ENCODE measurements at regions not wholly inside any gene's neighbourhood (a gene's known extent, or its start where the extent isn't known, plus 50 kb on each side); places are given as distances from the start of the nearest gene placed in this dataset.

DNA sequence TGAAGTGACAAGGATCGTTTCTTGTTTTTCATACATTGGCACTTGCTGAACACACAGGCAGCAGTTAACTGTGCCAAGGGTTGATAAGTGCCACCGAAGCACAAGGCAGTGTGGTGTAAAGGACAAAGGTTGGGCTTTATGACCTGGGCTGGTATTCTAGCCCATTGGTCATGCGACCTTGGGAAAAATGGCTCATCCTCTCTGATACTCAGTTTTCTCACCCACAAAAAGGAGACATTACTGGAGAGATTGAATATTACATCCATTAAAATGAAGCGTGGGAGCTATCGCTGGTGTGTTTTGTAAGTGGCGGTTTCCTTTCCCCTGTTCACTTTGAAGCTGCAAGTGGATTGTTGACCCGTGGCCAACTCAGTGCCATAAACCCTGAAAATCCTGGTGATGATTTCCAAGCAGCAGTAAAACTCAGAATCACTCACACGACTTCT, 216.9 kb downstream of the HAPSTR1 start:
- no peak for DNase-seq

DNA sequence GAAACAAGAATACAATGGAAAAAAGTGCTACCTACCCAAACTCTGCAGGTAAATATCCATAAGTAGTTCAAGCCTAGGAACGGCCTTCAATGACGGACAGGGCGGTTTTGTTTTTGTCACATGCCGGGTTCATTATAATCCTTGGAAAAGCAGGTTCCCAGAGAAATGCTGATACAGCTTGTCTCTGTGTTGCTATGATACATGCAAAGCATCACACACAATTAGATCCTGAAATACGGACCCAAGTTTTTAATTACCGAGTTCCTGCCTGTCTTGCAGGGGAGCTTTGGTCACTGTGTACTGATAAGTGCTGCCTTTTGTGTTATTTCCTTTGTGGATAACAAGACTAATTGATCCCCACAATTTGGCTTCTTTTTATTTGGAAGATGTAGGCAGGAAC, 217.4 kb downstream of the HAPSTR1 start:
- DNase-seq, result no peak

DNA sequence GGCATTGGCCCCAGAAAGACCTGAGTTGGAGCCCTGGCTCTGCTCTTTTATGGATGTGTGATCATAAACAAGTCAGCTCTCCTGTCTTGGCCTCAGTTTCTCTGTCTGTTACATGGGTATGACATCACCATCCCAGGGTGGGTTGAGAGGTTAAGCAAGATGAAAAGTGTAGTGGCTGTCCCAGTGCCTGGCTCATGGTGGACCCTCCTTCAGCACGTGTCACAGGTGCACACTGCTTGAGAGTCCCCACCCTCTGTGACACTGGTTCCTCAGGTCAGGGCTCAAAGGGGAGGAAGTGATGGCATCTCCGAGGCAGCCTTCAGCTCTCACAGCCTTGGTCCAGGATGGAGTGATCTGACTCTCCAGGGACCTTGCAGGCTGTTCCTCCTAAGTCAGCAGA, 218.4 kb downstream of the HAPSTR1 start:
- no peak for DNase-seq

DNA sequence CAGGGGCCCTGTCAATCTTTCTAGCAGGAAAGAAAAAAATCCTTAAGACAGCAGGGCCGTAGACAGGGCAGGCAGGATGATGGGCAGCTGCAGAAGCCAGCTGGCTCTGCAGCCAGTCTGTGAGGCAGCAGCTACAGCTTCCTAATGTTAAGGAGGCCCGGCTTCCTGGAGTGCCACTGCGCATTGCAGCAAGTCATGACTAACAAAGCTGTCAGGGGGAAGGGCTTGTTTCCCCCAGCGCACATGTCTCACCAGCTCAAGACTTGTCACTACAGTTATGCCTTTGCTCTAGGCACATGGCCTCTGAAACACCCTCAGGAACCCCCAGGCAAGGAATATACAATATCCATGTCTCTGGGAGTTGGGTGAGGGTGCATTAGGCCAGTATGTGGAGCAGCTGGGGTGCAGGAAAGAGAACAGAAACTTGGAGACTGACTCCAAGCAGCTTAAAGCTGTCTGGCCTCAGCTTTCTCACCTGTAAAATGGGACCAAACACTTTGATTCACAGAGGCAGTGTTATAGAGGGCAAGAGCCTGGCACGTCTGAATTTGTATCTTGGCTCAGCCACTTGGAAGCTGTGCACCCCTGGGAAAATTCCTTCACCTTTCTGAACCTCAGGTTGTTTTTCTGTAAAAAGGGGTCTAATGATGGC, 220.0 kb downstream of the HAPSTR1 start:
- no peak for DNase-seq

- no peak for DNase-seq
These were observed 224.6 kb downstream of the HAPSTR1 start for GRCh38 chr16:9316008-9316407.

DNA sequence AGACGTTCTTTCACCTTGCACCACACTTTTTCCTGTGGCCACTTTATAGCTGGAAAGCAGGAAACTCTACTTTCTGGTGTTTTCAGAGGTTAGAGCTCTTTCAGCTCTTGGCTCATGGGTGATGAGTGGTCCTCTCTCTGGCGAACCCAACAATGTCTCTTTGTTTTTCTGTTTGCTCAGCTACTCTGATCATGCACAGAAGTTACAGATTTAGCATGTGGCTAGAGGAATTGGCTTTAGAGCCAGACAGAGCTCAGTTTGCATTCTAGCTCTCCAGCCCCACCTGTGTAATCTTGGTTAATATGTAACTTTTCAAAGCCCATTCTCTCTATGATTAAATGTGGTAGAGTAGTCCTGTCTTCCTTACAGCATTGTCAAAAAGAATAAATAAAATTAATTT, 225.2 kb downstream of the HAPSTR1 start:
- DNase-seq, result no peak

DNA sequence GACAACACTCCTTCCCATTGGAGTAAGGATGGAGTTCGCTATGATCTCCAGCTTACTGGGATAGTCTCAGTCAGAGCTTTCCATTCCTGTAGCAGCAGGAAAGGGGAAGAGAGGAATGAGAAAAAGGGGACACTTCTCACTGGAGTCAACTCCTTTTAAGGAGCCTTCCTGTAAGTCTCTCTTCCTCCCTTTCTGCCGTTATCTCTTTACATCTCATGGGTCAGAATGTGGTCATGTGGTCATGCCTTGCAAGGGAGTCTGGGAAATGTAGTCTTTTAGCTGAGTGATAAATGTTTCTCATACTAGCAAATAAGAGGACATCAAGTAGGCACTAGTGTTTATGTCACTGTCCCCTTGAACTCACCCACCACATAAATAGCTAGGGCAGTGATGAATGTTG, 227.3 kb downstream of the HAPSTR1 start:
- DNase-seq, result no peak

DNA sequence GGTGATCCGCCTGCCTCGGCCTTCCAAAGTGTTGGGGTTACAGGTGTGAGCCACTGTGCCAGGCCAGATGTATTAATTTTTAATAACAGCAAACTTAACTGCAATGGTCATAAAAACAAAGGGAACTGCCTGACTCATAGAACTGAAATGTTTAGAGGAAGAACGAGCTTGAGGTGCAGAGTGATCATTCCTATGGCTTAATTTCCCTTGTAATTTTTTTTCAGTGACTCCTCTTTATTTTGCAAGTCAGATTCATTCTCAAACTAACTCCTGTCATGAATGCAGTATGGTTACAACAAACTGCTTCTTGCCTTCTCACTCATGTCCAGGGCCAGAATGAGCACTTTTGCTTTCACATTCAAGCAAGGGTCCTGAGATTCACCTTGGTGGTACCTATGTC, 231.3 kb downstream of the HAPSTR1 start:
- no peak for DNase-seq

GRCh38 chr16:9323170-9323569, 231.7 kb downstream of the HAPSTR1 start:
- no peak for DNase-seq

- DNase-seq, result no peak
These were observed 235.8 kb downstream of the HAPSTR1 start for GRCh38 chr16:9327253-9327652.

DNA sequence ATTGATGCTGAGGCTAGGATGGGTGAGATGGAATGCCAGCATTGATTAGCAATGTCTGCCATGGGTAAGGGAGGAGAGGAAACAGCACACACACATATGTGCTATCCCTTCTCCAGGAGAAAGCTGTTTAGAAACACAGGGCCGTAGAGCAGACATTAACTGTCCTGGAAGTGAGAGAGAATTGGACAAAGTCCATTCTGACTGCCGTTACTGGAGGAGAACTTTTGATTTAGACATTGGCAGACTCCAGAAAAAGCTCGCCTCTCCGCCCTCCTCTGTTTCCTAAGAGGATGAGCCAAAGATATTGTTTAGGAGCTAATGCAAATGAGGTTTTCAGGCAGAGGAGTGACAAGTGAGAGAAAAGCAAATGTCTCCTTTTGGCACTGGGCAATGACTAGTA, 237.0 kb downstream of the HAPSTR1 start:
- DNase-seq, result no peak

DNA sequence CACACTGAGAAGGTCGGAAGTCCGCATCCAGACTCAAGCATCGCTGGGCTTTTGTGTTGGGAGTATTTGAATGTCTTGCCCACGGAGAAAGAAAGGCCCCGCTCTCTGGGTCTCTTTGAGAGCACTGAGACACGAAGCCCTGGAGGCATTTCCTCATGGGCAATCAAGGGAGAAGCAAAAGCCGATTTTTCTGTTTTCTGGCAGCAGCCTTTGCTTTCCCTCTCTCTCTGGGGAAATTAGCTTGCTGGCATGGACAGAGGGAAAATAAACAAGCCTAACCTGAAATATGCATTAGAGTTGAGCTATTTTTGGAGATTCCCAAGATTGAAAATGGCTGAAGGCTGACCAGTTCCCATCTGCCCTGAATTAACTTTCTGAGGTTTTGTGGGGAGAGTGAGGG, 238.7 kb downstream of the HAPSTR1 start:
- no peak for DNase-seq

DNA sequence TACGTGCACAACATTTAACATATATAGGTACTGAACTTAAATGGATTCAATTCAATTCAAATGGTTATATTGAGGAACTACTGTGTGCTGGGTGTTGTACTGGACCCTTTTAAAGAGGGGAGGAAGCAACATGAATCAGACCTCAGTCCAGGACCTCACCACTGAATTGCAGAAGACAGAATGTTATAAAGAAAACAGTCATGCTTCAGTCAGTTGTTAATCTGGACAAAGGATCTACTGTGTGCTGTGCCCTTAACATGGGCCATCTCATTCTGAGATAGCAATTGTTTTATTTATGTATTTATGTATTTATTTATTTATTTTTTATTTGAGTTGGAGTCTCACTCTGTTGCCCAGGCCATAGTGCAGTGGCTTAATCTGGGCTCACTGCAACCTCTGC, 240.1 kb downstream of the HAPSTR1 start:
- DNase-seq, result no peak

DNA sequence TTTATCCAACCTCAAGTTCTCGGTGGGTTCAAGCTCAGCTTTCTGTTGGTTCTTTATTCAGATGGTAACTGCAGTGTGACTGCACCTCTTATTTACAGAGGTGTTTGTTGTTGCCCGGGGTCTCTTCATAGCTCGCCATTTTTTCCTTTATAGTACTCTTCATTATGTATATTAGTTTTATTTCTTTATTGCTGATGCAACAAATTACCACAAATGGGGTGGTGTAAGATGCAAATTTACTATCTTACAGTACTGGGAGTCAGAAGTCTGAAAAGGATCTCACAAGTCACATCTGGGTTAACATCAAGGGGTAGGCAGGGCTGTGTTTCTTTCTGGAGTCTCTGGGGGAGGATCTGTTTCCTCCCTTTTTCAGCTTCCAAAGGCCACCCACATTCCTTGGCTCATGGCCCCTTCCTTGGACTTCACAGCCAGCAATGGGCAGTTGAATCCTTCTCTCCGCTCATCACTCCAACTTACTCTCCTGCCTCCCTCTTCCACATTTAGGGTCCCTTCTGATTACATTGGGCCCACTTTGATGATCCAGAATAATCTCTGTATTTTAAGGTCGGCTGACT, 241.2 kb downstream of the HAPSTR1 start:
- no peak for DNase-seq

GRCh38 chr16:9333469-9333868, 242.0 kb downstream of the HAPSTR1 start:
- DNase-seq, result no peak

GRCh38 chr16:9334103-9334502, 242.7 kb downstream of the HAPSTR1 start:
- DNase-seq, result no peak

- no peak for DNase-seq
These were observed 246.0 kb downstream of the HAPSTR1 start for GRCh38 chr16:9337308-9338032.

DNA sequence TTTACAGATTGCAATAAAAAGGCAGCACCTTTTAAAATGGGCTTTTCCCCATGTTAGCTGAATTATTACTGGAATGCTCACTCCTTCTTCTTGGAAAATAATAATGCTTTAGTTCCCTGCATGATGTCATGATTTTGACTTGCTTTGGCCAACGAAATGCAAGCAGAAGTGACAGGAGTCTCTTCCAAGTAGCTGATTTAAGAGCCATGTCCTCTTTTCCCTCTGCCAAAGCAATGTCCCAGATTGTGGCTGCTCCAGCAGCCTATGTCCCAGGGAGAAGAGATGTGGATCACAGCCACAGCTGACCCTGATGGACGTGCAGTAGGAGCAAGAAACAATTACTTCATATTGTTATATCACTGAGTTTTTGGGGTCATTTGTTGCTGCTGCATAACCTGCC, 246.6 kb downstream of the HAPSTR1 start:
- no peak for DNase-seq

DNA sequence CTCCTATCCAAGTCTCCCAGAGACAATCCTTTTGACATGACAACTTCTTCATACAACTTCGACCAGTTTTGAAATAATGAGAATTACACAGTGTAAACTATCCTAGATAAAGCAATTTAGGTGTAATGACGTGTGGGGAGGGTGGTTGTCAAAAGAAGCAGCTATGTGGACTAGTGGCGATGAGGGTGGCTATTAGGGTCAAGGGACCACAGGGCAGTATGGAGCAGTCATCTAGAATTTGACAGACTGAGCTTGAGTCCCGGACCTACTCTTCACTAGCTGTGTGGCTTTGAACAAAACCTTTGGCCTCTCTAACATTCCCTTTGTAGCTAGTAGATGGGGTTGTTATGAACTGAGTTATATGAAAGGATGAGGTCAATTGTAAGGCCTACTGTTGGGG, 247.1 kb downstream of the HAPSTR1 start:
- no peak for DNase-seq

GRCh38 chr16:9340526-9341256, 249.2 kb downstream of the HAPSTR1 start:
- no peak for DNase-seq

DNA sequence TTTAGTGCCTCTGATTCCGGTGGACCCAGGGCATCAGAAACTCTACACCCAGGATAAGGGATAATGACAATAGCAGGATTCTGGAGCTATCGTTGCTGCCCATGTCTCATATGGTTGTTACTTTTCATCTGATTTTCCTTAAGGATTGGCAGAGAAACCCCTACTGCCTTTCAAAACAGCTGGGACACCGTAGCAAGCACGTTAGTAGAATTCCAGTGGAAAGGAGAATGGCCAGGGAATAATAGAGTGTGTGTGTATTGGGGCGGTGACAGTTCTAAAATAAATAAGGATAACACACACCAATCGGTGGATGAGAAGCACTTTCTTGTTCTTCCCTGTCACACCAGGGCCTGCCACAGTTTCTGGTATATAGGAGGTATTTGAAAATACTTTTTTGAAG, 251.8 kb downstream of the HAPSTR1 start:
- DNase-seq, result no peak

DNA sequence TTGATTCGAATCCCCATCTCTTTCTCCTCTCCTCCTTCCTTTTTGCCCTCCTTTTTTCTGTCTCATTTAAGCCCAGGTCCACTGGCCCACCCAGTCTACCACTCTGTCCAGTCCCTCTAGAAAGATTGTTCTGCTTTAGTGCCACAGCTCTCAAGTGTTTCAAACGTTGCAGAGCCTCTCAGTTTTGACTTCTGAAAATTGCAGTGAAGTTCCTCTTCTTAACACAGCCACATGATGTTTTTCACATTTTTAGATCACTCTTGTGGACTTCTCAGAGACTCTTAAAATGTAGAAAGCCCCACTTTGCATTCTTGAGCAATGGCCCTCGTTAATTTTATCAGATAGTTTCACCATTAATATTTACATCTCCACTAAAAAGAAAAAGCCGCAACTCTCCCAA, 253.1 kb downstream of the HAPSTR1 start:
- DNase-seq, result no peak

GRCh38 chr16:9345046-9345445, 253.6 kb downstream of the HAPSTR1 start:
- no peak for DNase-seq

DNA sequence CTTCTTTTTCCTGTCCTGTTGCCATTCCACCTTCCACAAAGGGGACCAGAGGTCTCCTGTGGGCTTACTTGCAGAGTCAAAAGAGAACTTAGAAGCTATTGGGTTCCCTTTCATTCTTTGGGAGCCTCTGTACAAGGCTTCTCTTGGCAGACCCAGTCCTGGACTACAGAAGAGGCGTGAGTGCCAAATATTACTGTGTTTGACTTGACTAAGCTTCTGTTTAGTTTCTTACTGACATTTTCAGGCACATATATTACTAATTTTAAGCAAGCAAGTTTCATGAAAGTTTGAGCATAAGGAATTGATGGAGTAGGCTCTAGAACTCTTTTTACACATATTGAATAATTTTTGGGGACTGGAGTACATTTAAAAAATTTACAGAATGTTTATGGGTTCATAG, 254.4 kb downstream of the HAPSTR1 start:
- no peak for DNase-seq
